Body of pancreas (tissue), 4 donors: ENCODE measurements at regions not wholly inside any gene's neighbourhood (a gene's known extent, or its start where the extent isn't known, plus 50 kb on each side); places are given as distances from the start of the nearest gene placed in this dataset.

Source experiments
- ATAC-seq: fragments of 150-250 bp; one replicate; pipeline ENCODE4 v1.9.1; 2016
- DNase-seq, 4 donors: peaks; one replicate each; pipeline ENCODE4 v3.0.0-alpha.2; 2019
- H3K27ac ChIP-seq, 4 donors: fragments of 200-600 bp; sonication (generic); 1 replicate in 3 of 4; 2 replicates in 1 of 4; pipeline versions ENCODE4 v1.5.1 to v1.6.1; 2016 to 2019; ENCODE audit warnings: mild to moderate bottlenecking in 1 of 4, mixed read lengths in 1 of 4, moderate library complexity in 1 of 4
- H3K27me3 ChIP-seq, 2 donors: fragments of 200-600 bp; sonication (generic); one replicate each; pipeline ENCODE4 v1.6.0; 2016; ENCODE audit warnings: mild to moderate bottlenecking in 1 of 2
- H3K36me3 ChIP-seq, 2 donors: fragments of 200-600 bp; sonication (generic); replicated peaks in 1 of 2; 2 replicates each; pipeline ENCODE4 v1.5.1; 2016; ENCODE audit warnings: low read depth in 2 of 2; ENCODE audit not compliant: insufficient read depth in 1 of 2
- H3K4me1 ChIP-seq: fragments of 200-600 bp; sonication (generic); one replicate; pipeline ENCODE4 v1.6.0; 2016
- H3K4me3 ChIP-seq, 2 donors: fragments of 200-600 bp; sonication (generic); 1 replicate in 1 of 2; 2 replicates in 1 of 2; pipeline ENCODE4 v1.5.1; 2016 to 2019
- H3K9me3 ChIP-seq, 3 donors: fragments of 200-600 bp; sonication (generic); 1 replicate in 2 of 3; 2 replicates in 1 of 3; pipeline ENCODE4 v1.5.1; 2016
- POLR2A ChIP-seq, 3 donors: fragments of 450-650 bp; IDR thresholded peaks; one replicate each; pipeline ENCODE4 v1.6.1; 2016; ENCODE audit warnings: antibody characterized with exemption in 3 of 3, mild to moderate bottlenecking in 2 of 3
- WGBS, 2 donors: methylation state at CpG; one replicate each; pipeline ENCODE4 v1.1.5; 2017; 5-methylcytosine and 5-hydroxymethylcytosine counted together
- intact Hi-C: fragments of 100-400 bp; cut with DNase I; formaldehyde crosslinking; loops from one replicate; pipeline ENCODE4 v1.15.1; 2023
- TF ChIP-seq, protein P1 (sequence below), 7 experiments: fragments of 450-650 bp in 4 of 7; fragments of 200-600 bp in 3 of 7; sonication (generic) in 3 of 7; IDR thresholded peaks; one replicate each; pipeline ENCODE4 v1.5.1; 2016 to 2019; ENCODE audit warnings: antibody characterized with exemption in 7 of 7

DNA sequence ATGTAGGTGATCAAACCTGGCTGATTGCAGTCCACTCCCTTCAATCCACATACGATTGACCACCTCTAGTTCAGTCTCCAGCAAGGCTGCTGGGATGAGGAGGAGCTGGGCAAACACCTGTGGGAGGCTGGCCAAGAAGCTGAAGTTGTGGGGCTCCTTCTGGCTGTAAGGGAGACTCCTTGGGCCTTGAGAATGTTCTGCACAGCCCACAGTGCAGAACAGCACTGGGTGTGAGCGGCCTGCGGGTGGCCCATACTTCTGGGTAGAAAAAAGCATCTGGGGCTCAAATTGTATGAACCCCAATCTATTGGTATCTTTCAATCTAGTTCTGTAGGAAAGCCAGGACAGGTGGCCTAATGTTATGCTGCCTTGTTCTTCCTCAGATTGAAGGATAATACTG, 1608.8 kb upstream of the PCDH10 start:
- H3K27ac ChIP-seq = no peak overlapping the region
- H3K27me3 ChIP-seq = no peaks in the 10 kb centered on the region
- DNase-seq (no peak), ATAC-seq (no peak)
- no peaks in the 10 kb centered on the region for H3K36me3 ChIP-seq
- intact Hi-C loops = no loop called here
- H3K4me1 ChIP-seq = no peaks in the 10 kb centered on the region
- 78 to 82% methylated on average over 3 of the region's 3 CpGs for WGBS, 2 donors
- no peak overlapping the region for H3K4me3 ChIP-seq
- TF ChIP-seq, protein P1, sequence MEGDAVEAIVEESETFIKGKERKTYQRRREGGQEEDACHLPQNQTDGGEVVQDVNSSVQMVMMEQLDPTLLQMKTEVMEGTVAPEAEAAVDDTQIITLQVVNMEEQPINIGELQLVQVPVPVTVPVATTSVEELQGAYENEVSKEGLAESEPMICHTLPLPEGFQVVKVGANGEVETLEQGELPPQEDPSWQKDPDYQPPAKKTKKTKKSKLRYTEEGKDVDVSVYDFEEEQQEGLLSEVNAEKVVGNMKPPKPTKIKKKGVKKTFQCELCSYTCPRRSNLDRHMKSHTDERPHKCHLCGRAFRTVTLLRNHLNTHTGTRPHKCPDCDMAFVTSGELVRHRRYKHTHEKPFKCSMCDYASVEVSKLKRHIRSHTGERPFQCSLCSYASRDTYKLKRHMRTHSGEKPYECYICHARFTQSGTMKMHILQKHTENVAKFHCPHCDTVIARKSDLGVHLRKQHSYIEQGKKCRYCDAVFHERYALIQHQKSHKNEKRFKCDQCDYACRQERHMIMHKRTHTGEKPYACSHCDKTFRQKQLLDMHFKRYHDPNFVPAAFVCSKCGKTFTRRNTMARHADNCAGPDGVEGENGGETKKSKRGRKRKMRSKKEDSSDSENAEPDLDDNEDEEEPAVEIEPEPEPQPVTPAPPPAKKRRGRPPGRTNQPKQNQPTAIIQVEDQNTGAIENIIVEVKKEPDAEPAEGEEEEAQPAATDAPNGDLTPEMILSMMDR (IDR thresholded peaks at IDR 0.05) = no peak
- no peak for TF ChIP-seq POLR2A (IDR thresholded peaks at IDR 0.05)
- no peaks in the 10 kb centered on the region for H3K9me3 ChIP-seq

DNA sequence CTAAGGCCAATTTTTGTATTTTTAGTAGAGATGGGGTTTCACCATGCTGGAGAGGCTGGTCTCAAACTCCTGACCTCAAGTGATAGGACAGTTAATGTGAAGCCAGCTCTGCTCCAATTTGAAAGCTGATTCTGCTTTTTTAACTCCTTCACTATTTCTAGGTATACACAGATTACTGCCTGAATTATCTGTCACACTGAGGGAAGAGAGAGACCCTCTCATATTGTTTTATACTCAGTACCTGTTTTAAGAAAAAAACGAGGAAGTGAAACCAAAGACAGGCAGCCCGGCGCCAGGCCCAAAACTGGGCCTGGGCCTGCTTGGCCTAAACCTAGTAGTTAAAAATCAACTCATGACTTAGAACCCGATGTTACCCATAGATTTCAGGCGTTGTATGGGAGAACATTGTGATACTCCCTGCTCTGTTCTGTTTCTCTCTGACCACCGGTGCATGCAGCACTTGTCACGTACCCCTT, 1601.5 kb upstream of the PCDH10 start:
- WGBS, 2 donors = 70 to 73% methylated on average over 7 of the region's 7 CpGs
- H3K4me1 ChIP-seq = no peaks in the 10 kb centered on the region
- H3K27ac ChIP-seq = no peak overlapping the region
- TF ChIP-seq, protein P1 (IDR thresholded peaks at IDR 0.05) = no peak
- TF ChIP-seq POLR2A (IDR thresholded peaks at IDR 0.05) = no peak
- H3K9me3 ChIP-seq = no peaks in the 10 kb centered on the region
- H3K4me3 ChIP-seq = no peak overlapping the region
- H3K36me3 ChIP-seq = no peaks in the 10 kb centered on the region
- no peaks in the 10 kb centered on the region for H3K27me3 ChIP-seq
- intact Hi-C loops = no loop called here
- no peak for ATAC-seq
- no peak for DNase-seq

DNA sequence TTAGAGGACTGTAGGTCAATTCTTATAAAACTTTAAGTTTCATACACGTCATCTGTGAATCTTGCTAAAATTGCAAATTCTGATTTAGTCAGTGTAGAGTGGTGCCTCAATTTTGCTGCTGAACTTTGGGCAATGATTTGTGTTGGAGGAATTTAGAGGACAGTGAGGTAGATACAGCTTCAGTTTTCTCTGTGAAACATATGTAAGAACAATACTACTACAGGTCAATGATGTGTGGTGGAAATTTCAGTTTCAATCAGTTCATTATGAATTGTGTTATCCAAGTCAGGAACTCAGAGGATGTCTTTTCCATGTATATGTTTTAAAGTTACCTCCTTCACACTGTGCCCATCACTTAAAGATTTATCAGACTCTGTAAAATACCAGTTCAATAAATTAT, 1597.8 kb upstream of the PCDH10 start:
- Histone ChIP-seq H3K36me3 (no peaks in the 10 kb centered on the region), H3K27me3 (no peaks in the 10 kb centered on the region), H3K9me3 (no peaks in the 10 kb centered on the region), H3K4me1 (no peaks in the 10 kb centered on the region), H3K27ac (no peak overlapping the region), H3K4me3 (no peak overlapping the region)
- no peak for ATAC-seq
- 59 to 64% methylated on average over 1 of the region's 1 CpG for WGBS, 2 donors
- TF ChIP-seq, protein P1 (IDR thresholded peaks at IDR 0.05) = no peak
- TF ChIP-seq POLR2A (IDR thresholded peaks at IDR 0.05) = no peak
- intact Hi-C loops = no loop called here
- DNase-seq = no peak

DNA sequence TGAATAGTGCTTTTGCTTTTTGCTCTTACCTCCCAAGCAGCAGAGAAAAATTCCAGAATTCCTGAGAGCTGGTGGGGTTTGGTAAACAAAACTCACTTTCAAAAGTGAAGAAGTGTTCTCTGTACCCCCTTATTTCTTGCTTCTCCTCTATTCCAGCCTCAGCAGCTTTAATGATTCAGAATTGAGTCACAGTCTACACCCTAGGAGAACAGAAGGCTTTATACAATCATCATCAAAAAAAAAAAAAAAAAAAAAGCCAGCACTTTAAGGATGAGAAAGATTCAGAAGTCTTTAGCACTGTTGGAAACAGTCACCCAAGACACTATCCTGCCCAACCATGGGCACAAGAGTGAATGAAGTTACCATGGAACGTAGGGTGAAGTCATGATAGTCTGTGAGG, 1583.1 kb upstream of the PCDH10 start:
- Histone ChIP-seq H3K9me3 (no peaks in the 10 kb centered on the region), H3K27ac (no peak overlapping the region), H3K4me3 (no peak overlapping the region), H3K4me1 (no peaks in the 10 kb centered on the region), H3K36me3 (no peaks in the 10 kb centered on the region), H3K27me3 (no peaks in the 10 kb centered on the region)
- intact Hi-C loops = no loop called here
- TF ChIP-seq POLR2A (IDR thresholded peaks at IDR 0.05) = no peak
- TF ChIP-seq, protein P1 (IDR thresholded peaks at IDR 0.05) = no peak
- ATAC-seq (no peak), DNase-seq (no peak)
- 50 to 56% methylated on average over 1 of the region's 1 CpG for WGBS, 2 donors

DNA sequence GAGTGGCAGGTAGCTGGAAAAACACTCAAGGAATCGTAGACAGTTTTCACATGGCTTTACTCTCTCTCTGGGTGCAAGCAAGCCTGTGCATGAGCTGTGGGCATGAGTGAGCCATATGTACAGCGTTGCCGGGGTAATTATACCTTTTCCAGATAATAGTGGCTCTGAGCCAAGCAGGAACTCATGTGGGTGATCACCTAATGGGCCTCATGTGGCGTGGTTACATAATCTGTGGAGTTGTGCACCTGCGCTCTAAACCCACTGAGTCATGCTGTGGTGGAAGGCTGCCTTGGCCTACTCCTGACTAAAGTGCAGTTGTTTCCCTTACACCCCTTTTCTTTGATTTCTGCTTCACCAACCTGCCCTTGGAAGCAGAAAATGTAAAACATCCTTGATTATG, 1564.5 kb upstream of the PCDH10 start:
- Histone ChIP-seq H3K36me3 (no peaks in the 10 kb centered on the region), H3K9me3 (no peaks in the 10 kb centered on the region), H3K4me1 (no peaks in the 10 kb centered on the region), H3K4me3 (no peak overlapping the region), H3K27me3 (no peaks in the 10 kb centered on the region), H3K27ac (no peak overlapping the region)
- no peak for DNase-seq
- intact Hi-C loops = no loop called here
- TF ChIP-seq, protein P1 (IDR thresholded peaks at IDR 0.05) = no peak
- no peak for TF ChIP-seq POLR2A (IDR thresholded peaks at IDR 0.05)
- ATAC-seq = no peak
- WGBS, 2 donors = 72 to 84% methylated on average over 5 of the region's 5 CpGs
